ENCODE measurements at regions not wholly inside any gene's neighbourhood (a gene's known extent, or its start where the extent isn't known, plus 50 kb on each side); places are given as distances from the start of the nearest gene placed in this dataset.
"Not testable (repeated sequence)": the region's sequence is repeated elsewhere in the genome, so short reads cannot be mapped to it uniquely, and the experiment has no call there.

DNA sequence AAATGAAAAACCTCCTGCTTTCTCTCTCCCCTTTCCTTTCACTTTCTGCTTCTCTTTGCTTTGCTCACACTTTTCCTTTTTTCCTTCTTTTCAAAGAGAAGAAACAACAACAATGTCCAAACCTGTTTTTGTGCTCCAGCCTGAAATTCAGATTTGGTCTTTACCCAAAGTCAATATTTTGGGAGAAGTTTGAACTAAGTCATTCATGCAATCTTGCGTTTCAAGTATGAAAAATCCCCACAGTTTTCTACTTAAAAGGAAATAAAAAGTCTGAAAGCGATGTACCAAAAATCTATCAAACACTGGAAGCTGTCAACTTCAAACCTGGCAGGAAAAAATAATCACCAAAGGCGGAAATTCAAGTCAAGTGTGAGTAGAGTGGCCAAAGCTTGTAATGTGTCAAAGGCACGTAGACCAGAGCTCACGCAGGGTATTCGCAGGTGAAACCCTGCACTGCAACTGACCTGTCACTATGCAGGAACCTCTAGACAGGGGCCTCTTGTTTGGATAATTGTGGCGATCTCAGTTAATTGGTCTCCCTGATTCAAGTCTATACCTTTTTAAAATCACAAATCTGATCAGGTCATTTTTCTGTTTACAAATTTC, 118.8 kb upstream of the GALNT15 start:
- no peak for DNase-seq

GRCh38 chr3:16056217-16056616, 118.3 kb upstream of the GALNT15 start:
- DNase-seq, result no peak

GRCh38 chr3:16058521-16058920, 116.0 kb upstream of the GALNT15 start:
- DNase-seq, result no peak

DNA sequence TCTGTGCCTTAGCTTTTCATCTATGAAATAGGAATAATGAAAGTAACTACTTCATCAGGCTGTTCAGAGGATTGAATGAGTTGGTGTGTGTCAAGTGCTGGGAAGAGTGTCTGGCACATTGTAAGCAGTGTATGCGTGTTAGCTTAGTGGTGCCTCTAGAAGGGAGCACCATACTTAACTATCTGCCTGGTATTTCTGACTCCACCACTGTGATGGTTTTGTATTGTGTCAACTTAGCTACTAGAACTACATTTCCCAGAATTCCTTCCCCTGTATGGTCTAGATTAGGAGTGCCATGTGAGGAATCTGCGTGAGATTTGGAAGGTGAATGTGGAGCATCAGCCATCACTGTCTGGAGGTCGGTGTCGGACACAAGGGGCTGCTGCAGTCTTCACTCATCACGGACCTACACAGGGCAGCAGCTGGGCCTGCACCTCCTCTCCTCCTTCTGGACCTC, 115.4 kb upstream of the GALNT15 start:
- no peak for DNase-seq

- DNase-seq, result no peak
Measured at GRCh38 chr3:16059711-16060357, 114.6 kb upstream of the GALNT15 start.

DNA sequence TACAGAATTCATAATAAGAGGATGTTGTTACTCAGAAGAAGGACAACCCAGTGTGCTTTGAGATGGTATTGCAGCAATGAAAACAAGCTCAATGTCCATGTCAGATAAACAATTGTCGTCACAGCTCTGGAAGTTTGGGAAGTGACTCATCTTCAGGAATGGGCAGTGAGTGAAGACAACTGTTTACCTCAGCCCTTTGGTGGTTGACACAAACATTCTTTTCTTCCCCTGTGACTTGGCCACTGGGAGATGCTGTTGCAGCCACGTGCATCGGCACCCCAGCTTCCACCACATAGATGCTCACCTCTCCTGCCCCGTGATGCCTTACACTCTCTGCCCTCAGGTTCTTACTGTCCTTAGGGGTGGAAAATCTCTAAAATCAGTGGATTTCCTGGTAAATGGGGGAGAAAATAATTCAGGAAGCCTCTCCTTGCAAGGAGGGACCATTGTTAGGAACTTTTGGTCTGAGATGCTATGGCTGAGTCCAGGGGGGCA, 114.1 kb upstream of the GALNT15 start:
- no peak for DNase-seq

GRCh38 chr3:16060945-16061344, 113.5 kb upstream of the GALNT15 start:
- no peak for DNase-seq

DNA sequence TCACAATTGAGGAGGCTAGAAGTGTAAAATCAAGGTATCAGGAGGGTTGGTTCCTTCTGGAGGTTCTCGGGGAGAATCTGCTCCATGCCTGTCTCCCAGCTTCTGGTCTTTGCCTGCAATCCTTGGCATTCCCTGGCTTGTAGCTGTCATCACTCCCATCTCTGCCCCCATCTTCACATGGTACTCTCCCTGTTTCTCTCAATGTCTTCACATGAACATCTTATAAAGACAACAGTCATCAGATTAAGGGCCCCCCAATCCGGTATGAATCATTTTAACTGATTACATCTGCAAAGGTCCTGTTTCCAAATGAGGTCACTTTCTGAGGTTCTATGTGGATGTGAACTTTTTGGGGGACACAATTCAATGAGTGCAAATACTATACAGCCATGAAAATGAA, 113.0 kb upstream of the GALNT15 start:
- no peak for DNase-seq

GRCh38 chr3:16063603-16064002, 110.9 kb upstream of the GALNT15 start:
- DNase-seq, result no peak

DNA sequence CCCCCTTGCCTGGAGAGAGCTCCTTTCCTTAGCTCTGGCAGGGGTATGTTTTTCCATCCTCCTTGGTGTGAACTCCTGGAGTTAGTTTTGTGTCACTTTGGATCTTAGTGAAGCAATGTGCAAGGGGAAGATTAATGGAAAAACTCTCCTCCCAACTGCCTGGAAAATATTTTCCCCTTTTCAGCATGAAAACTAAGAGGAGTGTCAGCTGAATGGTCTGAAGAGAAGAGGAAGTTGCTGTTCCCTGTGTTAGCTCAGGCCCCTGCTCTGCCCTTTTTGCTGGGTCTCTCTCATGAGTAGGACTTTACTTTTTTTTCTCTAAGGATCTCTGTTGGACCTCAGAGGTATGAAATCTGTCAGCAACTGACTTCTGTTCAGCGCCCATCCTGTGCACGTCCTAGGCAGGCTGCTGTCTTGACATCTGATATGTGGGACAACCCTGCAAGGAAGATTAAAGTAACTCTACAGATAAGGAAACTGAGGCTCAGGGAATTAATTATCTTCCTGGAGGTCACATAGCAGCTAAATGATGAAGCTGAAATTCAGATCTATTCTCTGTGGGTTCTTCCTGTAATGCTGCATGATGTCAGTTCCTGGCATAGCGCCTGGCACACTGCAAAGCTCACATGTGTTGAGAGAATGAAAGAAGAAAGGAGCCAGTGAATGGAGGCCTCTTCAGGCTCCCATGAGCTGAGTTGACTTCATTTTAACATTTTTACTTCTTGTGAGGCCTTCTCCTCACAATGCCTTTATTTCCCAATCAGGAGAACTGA, 109.7 kb upstream of the GALNT15 start:
- DNase-seq, result peak; percentile 86

- DNase-seq, result no peak
Measured at GRCh38 chr3:16066545-16066944, 107.9 kb upstream of the GALNT15 start.

DNA sequence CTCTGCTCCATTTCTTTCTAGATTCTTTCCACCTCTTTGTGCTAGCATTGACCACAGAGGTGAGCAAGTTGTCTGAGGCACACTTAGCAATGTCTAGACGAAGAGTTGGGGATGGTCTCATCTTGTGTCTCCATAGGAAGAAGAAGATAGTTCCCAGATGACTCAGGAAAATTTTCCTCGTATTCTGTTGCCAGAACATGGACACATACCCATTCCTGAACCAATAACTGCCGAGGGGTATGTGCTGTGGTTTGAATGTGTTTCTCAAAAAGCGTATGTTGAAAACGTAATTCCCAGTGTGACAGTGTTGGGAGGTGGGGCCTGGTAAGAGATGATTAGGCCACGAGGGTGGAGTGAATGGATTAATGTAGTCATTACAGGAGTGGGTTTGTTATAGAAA, 107.5 kb upstream of the GALNT15 start:
- DNase-seq, result no peak

DNA sequence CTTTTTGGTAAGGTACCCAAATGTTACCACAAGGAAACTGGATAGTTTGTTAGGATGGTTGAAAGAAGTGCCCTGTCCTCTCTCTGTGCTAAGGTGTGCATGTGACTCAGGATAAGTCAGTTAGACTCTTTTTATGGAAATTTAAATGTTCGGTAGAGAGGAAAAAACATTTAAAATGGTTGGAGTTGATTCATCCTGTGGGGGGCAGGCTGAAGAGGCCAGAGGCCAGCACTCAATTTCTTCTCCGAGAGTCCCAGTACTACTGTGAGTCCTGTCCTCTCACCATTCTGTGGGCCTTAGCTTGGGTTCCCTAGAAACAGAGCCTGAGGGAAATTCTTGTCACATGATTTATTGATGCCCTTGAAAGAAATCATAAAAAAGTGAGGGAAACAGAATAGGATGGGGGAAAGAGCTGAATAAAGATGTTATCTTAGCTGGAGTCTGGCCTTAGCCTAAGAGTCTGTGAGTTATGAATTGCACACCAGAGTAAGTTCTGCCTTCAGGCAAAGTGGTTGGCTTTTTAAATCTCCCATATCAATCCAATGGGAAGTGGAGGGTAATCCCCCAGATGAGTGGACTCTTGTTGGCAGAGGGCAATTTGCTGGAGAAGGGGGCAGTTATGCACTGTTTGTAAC, 106.5 kb upstream of the GALNT15 start:
- DNase-seq, result no peak

DNA sequence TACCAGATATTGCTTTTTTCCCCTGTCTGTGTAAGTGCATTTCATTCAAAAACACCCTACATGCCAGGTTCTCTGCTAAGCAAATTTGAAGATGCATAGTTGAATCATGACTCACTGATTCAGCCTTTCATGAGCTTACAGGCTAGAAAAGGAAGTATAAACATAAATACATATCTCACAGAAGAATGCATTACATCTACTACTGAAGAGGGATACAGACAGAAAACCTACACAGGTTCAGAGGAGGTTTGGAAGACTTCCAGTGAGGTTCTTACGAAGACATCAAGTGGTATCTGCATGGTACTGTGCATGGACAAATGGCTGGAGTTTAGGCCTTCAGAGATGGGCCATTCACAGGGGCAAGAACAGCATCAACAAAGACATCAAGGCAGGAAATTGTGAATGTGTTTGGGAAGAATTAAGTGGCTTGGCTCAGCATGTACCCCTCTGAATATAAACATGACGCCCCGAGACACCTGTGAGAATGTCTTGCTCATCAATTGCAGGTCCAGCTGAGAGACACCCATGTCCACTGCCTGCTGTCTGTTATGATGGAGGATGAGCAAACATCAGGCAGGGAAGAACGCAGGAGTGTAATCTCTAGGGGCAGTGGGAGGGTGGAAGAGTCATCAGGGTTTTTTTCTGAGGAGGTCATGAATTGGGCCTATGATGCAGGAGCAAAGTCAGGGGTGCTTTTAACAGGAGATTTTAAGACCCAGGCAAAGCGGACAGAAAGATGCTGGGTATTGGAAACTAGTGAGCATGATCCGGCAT, 105.1 kb upstream of the GALNT15 start:
- no peak for DNase-seq

DNA sequence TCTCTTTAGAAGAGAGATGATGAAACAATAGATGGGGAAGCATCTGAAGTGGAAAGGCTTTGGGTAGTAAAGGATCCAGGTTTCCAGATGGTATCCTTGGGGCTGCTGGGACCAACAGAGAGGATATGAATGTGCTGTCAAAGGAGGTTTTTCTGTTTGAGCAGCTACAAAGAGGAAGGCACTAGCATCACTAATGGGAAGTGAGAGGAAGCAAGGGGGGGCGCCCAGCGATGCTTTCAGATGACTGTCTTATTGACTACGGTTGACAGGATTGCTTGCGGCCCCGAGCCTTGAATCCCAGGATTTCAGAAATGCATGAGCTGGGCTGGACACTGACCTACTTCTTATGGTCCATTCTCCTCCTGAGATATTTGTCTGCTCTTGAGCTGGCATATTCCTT, 103.8 kb upstream of the GALNT15 start:
- no peak for DNase-seq

DNA sequence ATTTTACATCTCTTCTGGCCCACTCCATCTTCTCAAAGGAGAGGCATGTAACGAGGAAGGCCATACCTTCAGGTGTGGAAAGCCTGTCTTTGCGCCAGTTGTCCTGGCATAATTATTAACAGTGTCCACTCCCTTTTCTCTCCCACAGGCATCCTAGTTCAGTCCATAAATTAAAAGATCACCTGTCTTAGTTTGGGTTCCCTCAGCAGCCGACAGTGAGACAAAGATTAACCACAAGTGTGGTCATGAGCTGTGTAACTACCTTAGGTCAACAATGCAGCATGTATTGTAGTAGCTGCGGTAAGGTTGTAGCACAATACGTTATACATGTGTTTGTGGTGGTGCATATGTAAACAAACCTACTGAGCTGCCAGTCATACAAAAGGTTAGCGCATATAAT, 103.3 kb upstream of the GALNT15 start:
- no peak for DNase-seq

- no peak for DNase-seq
Measured at GRCh38 chr3:16072420-16073110, 101.9 kb upstream of the GALNT15 start.

- no peak for DNase-seq
Measured at GRCh38 chr3:16073203-16073602, 101.3 kb upstream of the GALNT15 start.

DNA sequence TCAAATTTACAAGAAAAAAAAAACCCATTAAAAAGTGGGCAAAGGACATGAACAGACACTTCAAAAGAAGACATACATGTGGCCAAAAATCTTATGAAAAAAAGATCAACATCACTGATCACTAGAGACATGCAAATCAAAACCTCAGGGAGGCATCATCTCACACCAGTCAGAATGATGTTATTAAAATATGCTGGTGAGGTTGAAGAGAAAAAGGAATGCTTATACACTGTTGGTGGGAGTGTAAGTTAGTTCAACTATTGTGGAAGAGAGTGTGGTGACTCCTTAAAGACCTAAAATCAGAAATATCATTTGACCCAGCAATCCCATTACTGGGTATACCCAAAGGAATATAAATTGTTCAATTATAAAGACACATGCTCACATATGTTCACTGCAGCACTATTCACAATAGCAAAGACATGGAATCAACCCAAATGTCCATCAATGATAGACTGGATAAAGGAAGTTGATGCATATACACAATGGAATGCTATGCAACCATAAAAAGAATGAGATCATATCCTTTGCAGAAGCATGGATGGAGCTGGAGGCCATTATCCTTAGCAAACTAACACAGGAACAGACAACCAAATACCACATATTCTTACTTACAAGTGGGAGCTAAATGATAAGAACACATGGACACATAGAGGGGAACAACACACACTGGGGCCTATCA, 100.3 kb upstream of the GALNT15 start:
- not testable (repeated sequence) for DNase-seq

DNA sequence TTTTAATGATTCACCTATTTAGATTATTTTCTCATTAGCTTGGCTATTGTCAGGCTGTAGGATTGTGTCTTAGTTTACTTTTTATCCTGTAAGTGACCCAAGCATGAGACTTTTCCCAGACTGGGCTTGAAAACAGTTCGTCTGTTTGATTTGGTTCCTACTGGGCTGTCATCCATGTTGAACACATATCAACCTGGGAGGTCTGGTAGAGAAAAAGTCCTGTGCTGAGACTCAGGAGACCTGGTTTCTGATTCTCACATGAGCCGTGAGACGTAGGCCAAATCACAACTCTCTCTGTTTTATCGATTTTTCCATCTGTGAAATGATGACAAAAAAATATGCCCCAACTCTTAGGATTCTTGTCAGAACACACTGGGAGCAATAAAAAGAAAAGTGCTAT, 98.8 kb upstream of the GALNT15 start:
- DNase-seq, result no peak

GRCh38 chr3:16076564-16076963, 97.9 kb upstream of the GALNT15 start:
- no peak for DNase-seq

Data from right forelimb (tissue), 1 donor.